MM.1S (cell line): ENCODE measurements at regions not wholly inside any gene's neighbourhood (a gene's known extent, or its start where the extent isn't known, plus 50 kb on each side); places are given as distances from the start of the nearest gene placed in this dataset.

Source experiments
- DNase-seq: peaks from one replicate; pipeline ENCODE4 v3.0.0-alpha.2; 2015
- H2AFZ ChIP-seq: fragments of 300-600 bp; sonication (generic); 2 replicates; pipeline ENCODE4 v1.6.0; 2016; ENCODE audit warnings: antibody characterized with exemption, low read length
- H3F3A ChIP-seq: fragments of 300-600 bp; sonication (generic); 2 replicates; pipeline ENCODE4 v1.6.1; 2016; ENCODE audit warnings: mild to moderate bottlenecking, antibody characterized with exemption, low read length, moderate library complexity, mixed read lengths; ENCODE audit not compliant: insufficient read depth
- H3K27ac ChIP-seq: fragments of 300-600 bp; sonication (generic); 2 replicates; pipeline ENCODE4 v1.5.1; 2016; ENCODE audit warnings: mild to moderate bottlenecking, low read length
- H3K27me3 ChIP-seq: fragments of 300-600 bp; sonication (generic); replicated peaks from 2 replicates; pipeline ENCODE4 v1.6.0; 2016; ENCODE audit warnings: low read length; ENCODE audit not compliant: insufficient read depth
- H3K36me3 ChIP-seq: fragments of 300-600 bp; sonication (generic); replicated peaks from 2 replicates; pipeline ENCODE4 v1.6.1; 2016; ENCODE audit warnings: mild to moderate bottlenecking, low read length, mixed read lengths; ENCODE audit not compliant: insufficient read depth
- H3K4me1 ChIP-seq: fragments of 300-600 bp; sonication (generic); 2 replicates; pipeline ENCODE4 v1.6.1; 2016; ENCODE audit warnings: low read length, mixed read lengths
- H3K4me2 ChIP-seq: fragments of 300-600 bp; sonication (generic); 2 replicates; pipeline ENCODE4 v1.6.0; 2016; ENCODE audit warnings: low read depth, low read length
- H3K4me3 ChIP-seq: fragments of 300-600 bp; sonication (generic); 2 replicates; pipeline ENCODE4 v1.5.1; 2016; ENCODE audit warnings: low read length, mixed read lengths
- H3K79me2 ChIP-seq: fragments of 300-600 bp; sonication (generic); 2 replicates; pipeline ENCODE4 v1.6.1; 2016; ENCODE audit warnings: mixed run types, low read length, mixed read lengths
- H3K9ac ChIP-seq: fragments of 300-600 bp; sonication (generic); 2 replicates; pipeline ENCODE4 v1.6.1; 2016; ENCODE audit warnings: low read length, mixed read lengths
- H3K9me2 ChIP-seq: fragments of 300-600 bp; sonication (generic); replicated peaks from 2 replicates; pipeline ENCODE4 v1.6.1; 2016; ENCODE audit warnings: mild to moderate bottlenecking, low read length, mixed read lengths; ENCODE audit not compliant: insufficient read depth
- H3K9me3 ChIP-seq: fragments of 300-600 bp; sonication (generic); replicated peaks from 2 replicates; pipeline ENCODE4 v1.6.1; 2016; ENCODE audit warnings: mild to moderate bottlenecking, low read length, mixed read lengths; ENCODE audit not compliant: insufficient read depth
- H4K20me1 ChIP-seq: fragments of 300-600 bp; sonication (generic); 2 replicates; pipeline ENCODE4 v1.6.1; 2016; ENCODE audit warnings: mild to moderate bottlenecking, low read length, moderate library complexity, mixed read lengths; ENCODE audit not compliant: insufficient read depth
- CTCF ChIP-seq: fragments of 300-600 bp; sonication (generic); IDR thresholded peaks from 2 replicates; pipeline ENCODE4 v1.5.1; 2016; ENCODE audit warnings: antibody characterized with exemption, low read length, mixed read lengths
- EZH2 ChIP-seq: fragments of 300-600 bp; sonication (generic); optimal IDR thresholded peaks from 2 replicates; pipeline ENCODE3; 2017; ENCODE audit warnings: low read depth, mild to moderate bottlenecking, antibody characterized with exemption, low read length, mixed read lengths
- EZH2phosphoT487 ChIP-seq: fragments of 300-600 bp; sonication (generic); IDR thresholded peaks from 2 replicates; pipeline ENCODE4 v1.6.1; 2018; ENCODE audit warnings: antibody characterized with exemption, low read length

- Histone ChIP-seq H3F3A (no peaks in the 10 kb centered on the region), H3K9me3 (no peaks in the 10 kb centered on the region), H3K9ac (no peak overlapping the region), H3K79me2 (no peaks in the 10 kb centered on the region), H4K20me1 (no peaks in the 10 kb centered on the region), H3K9me2 (no peaks in the 10 kb centered on the region), H2AFZ (no peak overlapping the region), H3K27ac (no peak overlapping the region), H3K36me3 (no peaks in the 10 kb centered on the region), H3K4me2 (no peak overlapping the region), H3K4me3 (no peak overlapping the region), H3K4me1 (no peaks in the 10 kb centered on the region), H3K27me3 (no peaks in the 10 kb centered on the region)
- TF ChIP-seq EZH2phosphoT487 (no peak), EZH2 (no peak), CTCF (no peak)
- DNase-seq = no peak
Observed at GRCh38 chr5:37983463-37983862, 143.6 kb upstream of the GDNF start.

- Histone ChIP-seq H4K20me1 (no peaks in the 10 kb centered on the region), H3K9me3 (no peaks in the 10 kb centered on the region), H2AFZ (no peak overlapping the region), H3K27ac (no peak overlapping the region), H3K79me2 (no peaks in the 10 kb centered on the region), H3K9ac (no peak overlapping the region), H3K4me2 (no peak overlapping the region), H3K4me3 (no peak overlapping the region), H3K36me3 (no peaks in the 10 kb centered on the region), H3K27me3 (no peaks in the 10 kb centered on the region), H3K4me1 (no peaks in the 10 kb centered on the region), H3K9me2 (no peaks in the 10 kb centered on the region), H3F3A (no peaks in the 10 kb centered on the region)
- no peak for DNase-seq
- TF ChIP-seq EZH2 (no peak), EZH2phosphoT487 (no peak), CTCF (no peak)
Observed at GRCh38 chr5:37979559-37979958, 139.7 kb upstream of the GDNF start.

GRCh38 chr5:37975531-37975930, 135.7 kb upstream of the GDNF start:
- Histone ChIP-seq H3K27ac (no peak overlapping the region), H3K4me2 (no peak overlapping the region), H3K4me1 (no peaks in the 10 kb centered on the region), H3K9ac (no peak overlapping the region), H3K4me3 (no peak overlapping the region), H3K36me3 (no peaks in the 10 kb centered on the region), H3K79me2 (no peaks in the 10 kb centered on the region), H4K20me1 (no peaks in the 10 kb centered on the region), H3K9me2 (no peaks in the 10 kb centered on the region), H3K9me3 (no peaks in the 10 kb centered on the region), H3K27me3 (no peaks in the 10 kb centered on the region), H2AFZ (no peak overlapping the region), H3F3A (no peaks in the 10 kb centered on the region)
- TF ChIP-seq EZH2 (no peak), CTCF (no peak), EZH2phosphoT487 (no peak)
- DNase-seq = no peak
